GM12873 (cell line): ENCODE measurements at regions not wholly inside any gene's neighbourhood (a gene's known extent, or its start where the extent isn't known, plus 50 kb on each side); places are given as distances from the start of the nearest gene placed in this dataset.

Experiments used
- CTCF ChIP-seq: IDR thresholded peaks from 2 replicates; pipeline ENCODE4 v1.5.1; 2012; ENCODE audit warnings: low read depth, mild to moderate bottlenecking, moderate library complexity, low read length, control low read depth; ENCODE audit not compliant: insufficient read depth; ENCODE audit errors: missing control alignments

GRCh38 chr4:89556601-89557305 is 249.2 kb upstream of the GPRIN3 start:
- TF ChIP-seq CTCF, result no peak

GRCh38 chr4:89551191-89551590 is 243.6 kb upstream of the GPRIN3 start:
- TF ChIP-seq CTCF, result no peak

GRCh38 chr4:89549907-89550306 is 242.3 kb upstream of the GPRIN3 start:
- TF ChIP-seq CTCF, result no peak

GRCh38 chr4:89545315-89545714 is 237.7 kb upstream of the GPRIN3 start:
- no peak for TF ChIP-seq CTCF

- TF ChIP-seq CTCF, result no peak
Measured at GRCh38 chr4:89541998-89542397, 234.4 kb upstream of the GPRIN3 start.

GRCh38 chr4:89539797-89540711 is 232.5 kb upstream of the GPRIN3 start:
- TF ChIP-seq CTCF, result no peak

GRCh38 chr4:89539374-89539773 is 231.8 kb upstream of the GPRIN3 start:
- TF ChIP-seq CTCF, result no peak
